HG02759 (cell line): ENCODE measurements at regions not wholly inside any gene's neighbourhood (a gene's known extent, or its start where the extent isn't known, plus 50 kb on each side); places are given as distances from the start of the nearest gene placed in this dataset.

ENCODE experiments used
- ATAC-seq: cut with Tn5 transposase; IDR thresholded peaks from one replicate; pipeline ENCODE4 v1.9.1; 2021; ENCODE audit warnings: mild to moderate bottlenecking, moderate library complexity; ENCODE audit not compliant: unreplicated experiment

DNA sequence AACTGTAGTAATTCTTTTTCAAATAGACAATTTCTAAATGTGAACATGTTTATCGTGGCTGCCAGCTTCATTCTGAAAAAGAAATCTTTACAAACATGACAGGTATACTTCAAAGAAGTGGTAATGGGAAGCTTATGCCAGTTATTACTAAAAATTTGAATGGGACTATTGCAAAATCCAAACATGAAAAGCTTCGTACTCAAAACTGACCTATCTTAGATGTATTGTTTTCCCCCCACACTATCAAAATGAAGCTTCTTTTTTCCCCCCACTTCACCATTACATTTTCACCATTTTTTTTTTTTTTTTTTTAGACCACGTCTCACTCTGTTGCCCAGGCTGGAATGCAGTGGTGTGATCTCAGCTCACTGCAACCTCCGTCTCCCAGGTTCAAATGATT lies 50.4 kb upstream of the SERTAD2 start:
- ATAC-seq = no peak

- ATAC-seq = no peak
These were observed 51.3 kb upstream of the SERTAD2 start for GRCh38 chr2:64704996-64705395.

GRCh38 chr2:64707276-64707675 lies 53.6 kb upstream of the SERTAD2 start:
- ATAC-seq = no peak

- ATAC-seq = no peak
These were observed 55.1 kb upstream of the SERTAD2 start for GRCh38 chr2:64708829-64709228.

DNA sequence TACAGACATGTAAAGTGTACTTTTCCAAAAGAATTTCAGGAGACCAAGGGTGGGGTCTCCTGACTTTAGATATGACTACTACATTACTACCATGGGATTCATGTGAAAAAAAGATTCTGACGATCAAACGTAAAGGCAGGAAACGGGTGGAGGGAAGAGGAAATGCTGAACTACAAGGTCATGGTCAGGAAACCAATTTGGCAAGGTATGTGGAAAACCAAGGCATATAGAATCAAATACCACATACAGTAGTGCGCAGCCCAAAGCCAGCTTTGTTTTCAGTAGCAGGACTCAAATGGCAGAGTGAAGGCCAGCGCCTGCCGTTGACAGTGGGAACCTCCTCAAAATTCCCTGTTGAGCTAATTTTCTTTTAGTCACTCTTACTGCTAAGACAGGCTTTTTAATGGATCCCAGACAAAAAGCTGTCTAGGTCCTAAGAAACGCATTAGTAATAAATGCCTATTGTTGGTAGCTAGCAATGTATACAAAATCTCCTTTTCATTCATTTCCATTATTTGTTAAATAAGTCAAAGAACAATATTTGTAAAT lies 57.6 kb upstream of the SERTAD2 start:
- no peak for ATAC-seq

DNA sequence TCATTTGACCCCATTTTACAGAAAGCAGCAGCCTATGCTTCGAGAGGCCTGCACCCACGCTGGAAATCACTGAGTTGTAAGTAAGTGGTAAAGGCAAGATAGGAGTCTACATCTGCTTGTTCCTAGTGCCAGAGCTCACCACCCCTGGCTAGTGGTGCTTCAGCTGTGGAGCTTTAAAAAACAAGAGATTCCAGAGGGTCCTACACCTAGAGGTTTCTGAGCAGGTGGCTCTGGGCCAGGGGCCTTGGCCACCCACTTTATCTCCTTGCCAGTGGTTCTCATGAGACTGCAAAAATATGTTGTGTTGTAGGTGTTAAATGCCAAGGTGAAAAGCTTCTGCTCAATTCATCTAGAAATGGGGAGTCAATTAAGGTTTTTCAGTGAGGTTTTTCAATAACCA lies 60.0 kb upstream of the SERTAD2 start:
- no peak for ATAC-seq

- no peak for ATAC-seq
These were observed 62.9 kb upstream of the SERTAD2 start for GRCh38 chr2:64716569-64716968.

DNA sequence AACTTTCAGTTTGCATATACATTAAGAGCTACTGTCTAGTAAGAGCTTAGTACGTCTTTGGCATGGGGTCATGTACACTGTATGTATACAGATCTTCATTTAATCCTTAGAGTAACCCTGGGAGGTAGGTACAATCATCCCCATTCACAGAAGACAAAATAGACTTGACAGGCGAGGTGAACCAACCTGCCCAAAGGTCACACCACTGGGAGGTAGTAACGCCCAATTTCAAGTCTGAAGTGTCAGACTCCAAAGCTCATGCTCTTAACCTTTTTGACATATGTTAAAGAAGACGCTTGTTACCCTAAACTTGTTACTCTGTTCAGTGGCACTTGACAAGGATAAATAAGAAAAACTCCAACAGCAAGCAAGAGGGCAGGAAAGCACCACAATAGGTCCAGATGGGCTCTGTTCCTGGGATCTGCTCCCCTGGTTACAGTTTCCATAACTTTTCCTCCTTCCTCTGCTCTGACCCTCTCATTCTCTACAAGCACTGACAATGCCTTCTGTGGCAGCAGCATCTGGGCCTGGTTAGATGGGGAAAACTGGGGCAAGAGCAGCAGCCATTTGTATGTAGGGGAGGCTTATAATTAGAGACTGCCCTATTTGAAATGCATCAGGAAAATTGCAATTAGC lies 64.7 kb upstream of the SERTAD2 start:
- ATAC-seq = no peak

GRCh38 chr2:64720535-64721319 lies 67.0 kb upstream of the SERTAD2 start:
- no peak for ATAC-seq

- ATAC-seq = no peak
These were observed 67.6 kb upstream of the SERTAD2 start for GRCh38 chr2:64721320-64721623.

DNA sequence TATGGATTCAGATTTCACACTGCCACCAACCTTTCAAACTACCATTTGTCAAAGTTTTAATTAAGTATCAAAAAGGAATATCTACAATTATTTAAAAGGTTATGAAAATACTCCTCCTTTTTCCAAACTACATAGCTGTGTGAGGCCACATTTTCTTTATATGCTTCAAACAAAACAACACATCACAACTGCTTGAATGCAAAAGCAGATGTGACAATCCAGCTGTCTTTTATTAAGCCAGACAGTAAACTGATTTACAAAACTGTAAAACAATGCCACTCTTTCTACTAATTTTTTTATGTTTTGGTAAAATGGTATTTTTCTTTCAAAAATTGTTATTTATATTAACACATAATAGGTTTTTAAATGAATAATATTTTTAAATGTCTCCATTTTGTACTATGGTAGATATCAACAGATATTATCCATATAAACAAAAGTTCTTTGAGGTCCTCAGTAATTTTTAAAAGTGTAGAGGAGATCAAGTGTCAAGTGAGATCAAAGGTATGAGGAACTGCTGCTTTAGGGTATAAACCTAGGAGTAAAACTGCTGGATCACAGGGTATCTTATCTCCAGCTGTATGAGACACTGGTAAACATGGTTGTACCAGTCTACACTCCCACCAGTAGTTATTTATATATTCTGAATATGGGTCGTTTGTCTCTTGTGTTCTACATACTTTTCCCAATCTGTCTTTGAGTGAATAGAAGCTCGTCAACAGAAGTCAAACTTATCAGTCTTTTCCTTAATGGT lies 68.8 kb upstream of the SERTAD2 start:
- ATAC-seq = no peak

- peak; percentile 84 for ATAC-seq
These were observed 73.5 kb upstream of the SERTAD2 start for GRCh38 chr2:64727013-64727767.

- no peak for ATAC-seq
These were observed 74.2 kb upstream of the SERTAD2 start for GRCh38 chr2:64727843-64728463.

DNA sequence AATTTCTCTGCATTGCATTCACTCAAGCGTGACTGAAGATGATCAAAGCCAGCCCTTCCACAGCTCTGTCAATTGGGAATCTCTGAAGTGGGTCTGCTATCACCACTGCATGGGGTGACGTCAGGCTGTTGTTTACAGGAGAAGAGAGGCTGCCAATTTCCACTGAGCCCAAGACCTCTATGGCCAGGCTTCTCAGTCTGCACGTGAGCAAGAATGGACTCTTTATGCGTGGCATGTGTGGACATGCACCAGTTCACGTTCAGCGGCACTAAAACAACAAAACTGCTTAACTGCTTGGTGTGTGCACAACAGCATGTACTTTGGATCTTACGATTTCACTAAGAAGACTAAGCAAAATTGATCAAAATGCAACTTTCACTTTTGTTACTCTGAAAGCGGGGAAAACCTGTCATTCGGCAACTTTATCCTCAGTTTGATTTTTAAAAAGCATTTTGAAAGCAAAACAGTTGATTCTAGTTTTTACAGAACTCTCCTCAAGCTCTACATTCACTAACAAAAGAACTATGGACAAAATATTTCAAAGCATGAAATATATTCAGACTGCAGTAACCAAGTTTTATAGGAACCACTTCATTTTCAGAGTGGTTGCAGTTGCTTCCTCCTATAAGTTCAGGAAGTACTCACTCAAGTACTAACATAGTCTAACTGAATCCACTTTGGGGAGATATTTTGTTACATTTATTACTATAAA lies 77.0 kb upstream of the SERTAD2 start:
- no peak for ATAC-seq

GRCh38 chr2:64731263-64731643 lies 77.5 kb upstream of the SERTAD2 start:
- no peak for ATAC-seq

GRCh38 chr2:64731746-64732145 lies 78.0 kb upstream of the SERTAD2 start:
- ATAC-seq = no peak

- no peak for ATAC-seq
These were observed 78.4 kb upstream of the SERTAD2 start for GRCh38 chr2:64732146-64732545.

GRCh38 chr2:64735504-64735903 lies 81.8 kb upstream of the SERTAD2 start:
- no peak for ATAC-seq

DNA sequence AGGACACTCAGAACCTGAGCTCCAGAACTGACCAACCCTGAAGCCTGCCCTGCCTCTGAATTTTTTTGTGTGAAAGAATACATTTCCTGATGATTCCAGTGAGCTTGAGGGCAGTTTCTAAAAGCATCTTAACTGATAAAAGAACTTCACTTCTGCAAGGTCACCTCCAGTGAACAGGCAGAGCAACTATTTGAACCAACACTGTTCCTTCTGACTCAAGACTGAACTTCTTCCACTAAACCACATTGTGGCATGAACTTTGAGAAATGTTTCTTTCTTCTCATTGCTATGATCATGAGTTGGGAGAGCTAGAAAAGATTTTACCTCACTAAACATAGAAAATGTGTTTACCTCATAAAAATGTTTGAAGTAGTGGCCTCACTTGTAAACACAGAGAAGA lies 83.8 kb upstream of the SERTAD2 start:
- peak; percentile 84 for ATAC-seq

GRCh38 chr2:64738026-64738425 lies 84.3 kb upstream of the SERTAD2 start:
- ATAC-seq = peak; percentile 70
